ENCODE measurements at regions not wholly inside any gene's neighbourhood (a gene's known extent, or its start where the extent isn't known, plus 50 kb on each side); places are given as distances from the start of the nearest gene placed in this dataset.

DNA sequence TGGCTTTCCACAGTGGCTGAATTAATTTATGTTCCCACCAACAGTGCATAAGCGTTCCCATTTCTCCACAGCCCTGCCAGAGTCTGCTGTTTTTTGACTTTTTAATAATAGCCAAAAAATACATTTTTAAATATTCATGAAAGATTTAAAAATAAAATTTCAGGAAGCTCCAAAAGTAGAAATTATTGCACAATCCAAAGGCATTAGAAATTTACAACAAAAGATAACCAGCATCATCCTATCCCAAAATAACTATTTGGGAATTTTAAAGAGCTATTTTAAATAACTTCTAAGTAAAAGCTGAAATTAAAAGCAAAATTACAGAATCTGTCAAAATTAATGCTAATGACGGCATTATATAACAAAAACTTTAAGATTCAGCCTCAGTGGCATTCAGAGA, 131.5 kb downstream of the QDPR start:
- TF ChIP-seq CTCF (IDR thresholded peaks at IDR 0.05): no peak
- TF ChIP-seq POLR2A (IDR thresholded peaks at IDR 0.05): no peak
